ENCODE measurements at regions not wholly inside any gene's neighbourhood (a gene's known extent, or its start where the extent isn't known, plus 50 kb on each side); places are given as distances from the start of the nearest gene placed in this dataset.

- DNase-seq, result no peak
Observed at GRCh38 chr13:63094717-63095116, 1679.1 kb upstream of the PCDH20 start.

GRCh38 chr13:63093907-63094469, 1678.3 kb upstream of the PCDH20 start:
- DNase-seq, result no peak

- DNase-seq, result no peak
Observed at GRCh38 chr13:63092456-63092855, 1676.8 kb upstream of the PCDH20 start.

- no peak for DNase-seq
Observed at GRCh38 chr13:63090524-63090923, 1674.9 kb upstream of the PCDH20 start.

GRCh38 chr13:63088226-63088625, 1672.6 kb upstream of the PCDH20 start:
- DNase-seq, result no peak

- no peak for DNase-seq
Observed at GRCh38 chr13:63086286-63086685, 1670.6 kb upstream of the PCDH20 start.

- no peak for DNase-seq
Observed at GRCh38 chr13:63085851-63086250, 1670.2 kb upstream of the PCDH20 start.

GRCh38 chr13:63081400-63082014, 1665.9 kb upstream of the PCDH20 start:
- no peak for DNase-seq

- DNase-seq, result no peak
Observed at GRCh38 chr13:63075126-63075525, 1659.5 kb upstream of the PCDH20 start.

GRCh38 chr13:63050287-63050686, 1634.6 kb upstream of the PCDH20 start:
- DNase-seq, result no peak

- DNase-seq, result no peak
Observed at GRCh38 chr13:63048653-63049052, 1633.0 kb upstream of the PCDH20 start.

- no peak for DNase-seq
Observed at GRCh38 chr13:63044589-63045313, 1629.1 kb upstream of the PCDH20 start.

- no peak for DNase-seq
Observed at GRCh38 chr13:63042686-63043085, 1627.0 kb upstream of the PCDH20 start.

- peak; percentile 0 for DNase-seq
Observed at GRCh38 chr13:63041640-63042414, 1626.2 kb upstream of the PCDH20 start.

GRCh38 chr13:63026285-63026797, 1610.7 kb upstream of the PCDH20 start:
- no peak for DNase-seq

GRCh38 chr13:63025741-63026140, 1610.1 kb upstream of the PCDH20 start:
- DNase-seq, result no peak

- DNase-seq, result no peak
Observed at GRCh38 chr13:63024458-63024857, 1608.8 kb upstream of the PCDH20 start.

- no peak for DNase-seq
Observed at GRCh38 chr13:63011996-63012395, 1596.3 kb upstream of the PCDH20 start.

GRCh38 chr13:63010072-63010658, 1594.5 kb upstream of the PCDH20 start:
- no peak for DNase-seq

GRCh38 chr13:63005625-63006024, 1590.0 kb upstream of the PCDH20 start:
- DNase-seq, result no peak

- no peak for DNase-seq
Observed at GRCh38 chr13:62997696-62998095, 1582.0 kb upstream of the PCDH20 start.

GRCh38 chr13:62997038-62997599, 1581.5 kb upstream of the PCDH20 start:
- DNase-seq, result no peak

GRCh38 chr13:62973804-62974203, 1558.2 kb upstream of the PCDH20 start:
- DNase-seq, result no peak

Data from activated CD4-positive, alpha-beta T cell treated with anti-CD3 and anti-CD28 coated beads, Interleukin-2, amount 50 U/mL, for 16 hours (primary cell).